Liver (tissue), 8 donors: ENCODE measurements at regions not wholly inside any gene's neighbourhood (a gene's known extent, or its start where the extent isn't known, plus 50 kb on each side); places are given as distances from the start of the nearest gene placed in this dataset.
"Not testable (repeated sequence)": the region's sequence is repeated elsewhere in the genome, so short reads cannot be mapped to it uniquely, and the experiment has no call there.

ENCODE experiments used
- DNase-seq: peaks from one replicate; pipeline ENCODE4 v3.0.0-alpha.2; 2017; ENCODE audit warnings: low spot score
- H3K27ac ChIP-seq, 2 donors: one replicate each; pipeline ENCODE4 v1.7.0; 2013; ENCODE audit warnings: inconsistent platforms in 2 of 2, low read length in 2 of 2, control low read depth in 1 of 2, low read depth in 1 of 2, mild to moderate bottlenecking in 1 of 2
- H3K27me3 ChIP-seq, 4 donors: one replicate each; pipeline versions ENCODE4 v1.6.1 to v1.7.0; 2013; ENCODE audit warnings: low read length in 3 of 4, inconsistent platforms in 1 of 4, mild to moderate bottlenecking in 1 of 4, moderate library complexity in 1 of 4; ENCODE audit not compliant: control insufficient read depth in 4 of 4, insufficient read depth in 4 of 4
- H3K36me3 ChIP-seq, 4 donors: one replicate each; pipeline versions ENCODE4 v1.6.1 to v1.7.0; 2013; ENCODE audit warnings: low read length in 3 of 4, mild to moderate bottlenecking in 3 of 4, low read depth in 1 of 4, moderate library complexity in 1 of 4; ENCODE audit not compliant: control insufficient read depth in 4 of 4, insufficient read depth in 3 of 4
- H3K4me1 ChIP-seq, 4 donors: one replicate each; pipeline versions ENCODE4 v1.6.1 to v1.7.0; 2013; ENCODE audit warnings: low read length in 3 of 4, mild to moderate bottlenecking in 3 of 4, moderate library complexity in 1 of 4; ENCODE audit not compliant: control insufficient read depth in 4 of 4, insufficient read depth in 4 of 4
- H3K4me3 ChIP-seq, 3 donors: one replicate each; pipeline versions ENCODE4 v1.6.1 to v1.7.0; 2013; ENCODE audit warnings: low read length in 3 of 3, control low read depth in 1 of 3, low read depth in 1 of 3, mild to moderate bottlenecking in 1 of 3
- H3K9ac ChIP-seq, 2 donors: one replicate each; pipeline ENCODE4 v1.7.0; 2013; ENCODE audit warnings: low read length in 2 of 2, mild to moderate bottlenecking in 2 of 2, moderate library complexity in 2 of 2, control low read depth in 1 of 2, low read depth in 1 of 2
- H3K9me3 ChIP-seq, 4 donors: one replicate each; pipeline versions ENCODE4 v1.6.1 to v1.7.0; 2013; ENCODE audit warnings: low read length in 3 of 4; ENCODE audit not compliant: control insufficient read depth in 4 of 4
- ATF3 ChIP-seq: IDR thresholded peaks from 2 replicates; pipeline ENCODE4 v1.6.1; 2016; ENCODE audit warnings: antibody characterized with exemption
- CTCF ChIP-seq: fragments of 150-350 bp; IDR thresholded peaks from 2 replicates; pipeline ENCODE4 v1.5.1; 2017; ENCODE audit warnings: improper control_type of control experiment, low read depth, low read length; ENCODE audit not compliant: missing input control
- EGR1 ChIP-seq, 2 donors: IDR thresholded peaks; 2 replicates each; pipeline ENCODE4 v1.6.1; 2016 to 2018; ENCODE audit warnings: antibody characterized with exemption in 2 of 2, low read depth in 2 of 2
- FOXA1 ChIP-seq: IDR thresholded peaks from 2 replicates; pipeline ENCODE4 v1.6.1; 2016; ENCODE audit warnings: antibody characterized with exemption
- FOXA2 ChIP-seq: IDR thresholded peaks from 2 replicates; pipeline ENCODE4 v1.6.1; 2016; ENCODE audit warnings: antibody characterized with exemption
- HNF4A ChIP-seq, 2 donors: conservative IDR thresholded peaks; 2 replicates each; pipeline ENCODE4 v1.6.1; 2016; ENCODE audit warnings: antibody characterized with exemption in 2 of 2, mild to moderate bottlenecking in 2 of 2
- HNF4G ChIP-seq: IDR thresholded peaks from 2 replicates; pipeline ENCODE4 v1.6.1; 2016; ENCODE audit warnings: antibody characterized with exemption
- JUND ChIP-seq, 2 donors: IDR thresholded peaks; 2 replicates each; pipeline ENCODE4 v1.6.1; 2016; ENCODE audit warnings: antibody characterized with exemption in 2 of 2
- MAX ChIP-seq: IDR thresholded peaks from 2 replicates; pipeline ENCODE4 v1.6.1; 2016; ENCODE audit warnings: antibody characterized with exemption
- NR2F2 ChIP-seq: IDR thresholded peaks from 2 replicates; pipeline ENCODE4 v1.6.1; 2016; ENCODE audit warnings: antibody characterized with exemption
- RAD21 ChIP-seq, 2 donors: IDR thresholded peaks; 2 replicates each; pipeline ENCODE4 v1.6.1; 2016; ENCODE audit warnings: antibody characterized with exemption in 2 of 2, mild to moderate bottlenecking in 2 of 2
- REST ChIP-seq: IDR thresholded peaks from 2 replicates; pipeline ENCODE4 v1.6.1; 2016; ENCODE audit warnings: antibody characterized with exemption, mild to moderate bottlenecking
- SP1 ChIP-seq: IDR thresholded peaks from 2 replicates; pipeline ENCODE4 v1.6.1; 2018; ENCODE audit warnings: antibody characterized with exemption, mild to moderate bottlenecking
- TAF1 ChIP-seq: conservative IDR thresholded peaks from 2 replicates; pipeline ENCODE4 v1.6.1; 2016; ENCODE audit warnings: antibody characterized with exemption, mild to moderate bottlenecking
- YY1 ChIP-seq: IDR thresholded peaks from 2 replicates; pipeline ENCODE4 v1.6.1; 2016; ENCODE audit warnings: antibody characterized with exemption, mild to moderate bottlenecking
- WGBS: extraction: QIAGEN DNeasy Blood & Tissue Kit; methylation state at CpG from one replicate; pipeline ENCODE4 v1.1.7; 2013; 5-methylcytosine and 5-hydroxymethylcytosine counted together
- donor health status: healthy.
- donor health status: healthy.
- donor health status: healthy.
- donor health status: healthy.
- donor health status: healthy.

- WGBS, result 53% methylated on average over 4 of the region's 4 CpGs
- TF ChIP-seq JUND (IDR thresholded peaks at IDR 0.05) (no peak), TAF1 (no peak), EGR1 (IDR thresholded peaks at IDR 0.05; ENCODE audit: low read depth in 2 of 2) (no peak), FOXA1 (no peak)
- H3K27ac ChIP-seq, result no peak overlapping the region
- DNase-seq, result no peak
- no peaks in the 10 kb centered on the region for H3K27me3 ChIP-seq
- H3K4me3 ChIP-seq, result no peak overlapping the region
- H3K9ac ChIP-seq, result no peak overlapping the region
- H3K9me3 ChIP-seq, result no peaks in the 10 kb centered on the region
- H3K36me3 ChIP-seq, result no peaks in the 10 kb centered on the region
- no peaks in the 10 kb centered on the region for H3K4me1 ChIP-seq
Observed at GRCh38 chr11:42412590-42412989, 899.2 kb upstream of the API5 start.

GRCh38 chr11:42417691-42418090 is 894.1 kb upstream of the API5 start:
- Histone ChIP-seq H3K4me3 (no peak overlapping the region), H3K4me1 (no peaks in the 10 kb centered on the region), H3K27me3 (peaks cover 0 to 3% (median 0%) of the 10 kb centered on the region in 4 donors), H3K9me3 (no peaks in the 10 kb centered on the region), H3K36me3 (no peaks in the 10 kb centered on the region), H3K9ac (no peak overlapping the region), H3K27ac (no peak overlapping the region)
- TF ChIP-seq TAF1 (no peak), REST (no peak), ATF3 (no peak), NR2F2 (no peak), HNF4G (no peak), MAX (no peak), HNF4A (conservative IDR thresholded peaks at IDR 0.05) (no peak), SP1 (no peak), CTCF (no peak), YY1 (no peak), FOXA2 (no peak), RAD21 (IDR thresholded peaks at IDR 0.05) (no peak)
- DNase-seq, result no peak

GRCh38 chr11:42422090-42422489 is 889.7 kb upstream of the API5 start:
- DNase-seq, result no peak
- Histone ChIP-seq H3K27me3 (peaks cover 0 to 3% (median 0%) of the 10 kb centered on the region in 4 donors), H3K4me3 (no peak overlapping the region), H3K27ac (no peak overlapping the region), H3K9ac (no peak overlapping the region), H3K36me3 (no peaks in the 10 kb centered on the region), H3K9me3 (no peaks in the 10 kb centered on the region), H3K4me1 (no peaks in the 10 kb centered on the region)
- WGBS, result 82% methylated on average over 1 of the region's 1 CpG
- no peak for TF ChIP-seq REST
- no peak for TF ChIP-seq SP1

GRCh38 chr11:42434911-42435310 is 876.9 kb upstream of the API5 start:
- H3K9ac ChIP-seq, H3K27ac ChIP-seq, DNase-seq, H3K36me3 ChIP-seq, H3K4me3 ChIP-seq, H3K9me3 ChIP-seq, H3K27me3 ChIP-seq, H3K4me1 ChIP-seq: not testable (repeated sequence)
- WGBS, result 94% methylated on average over 25 of the region's 25 CpGs
